Spleen (tissue), 7 donors: ENCODE measurements at regions not wholly inside any gene's neighbourhood (a gene's known extent, or its start where the extent isn't known, plus 50 kb on each side); places are given as distances from the start of the nearest gene placed in this dataset.

ENCODE experiments used
- CTCF ChIP-seq, 11 experiments: fragments of 200-600 bp in 7 of 11; fragments of 450-650 bp in 4 of 11; sonication (generic) in 4 of 11; IDR thresholded peaks in 8 of 11; conservative IDR thresholded peaks in 3 of 11; 1 replicate in 7 of 11; 2 replicates in 4 of 11; pipeline versions ENCODE4 v1.4.0 to v1.8.0; 2016 to 2021; ENCODE audit warnings: antibody characterized with exemption in 11 of 11, inconsistent platforms in 4 of 11, mild to moderate bottlenecking in 1 of 11
- POLR2A ChIP-seq, 3 donors: fragments of 450-650 bp; IDR thresholded peaks; one replicate each; pipeline ENCODE4 v1.5.1; 2017; ENCODE audit warnings: antibody characterized with exemption in 3 of 3, mild to moderate bottlenecking in 1 of 3
- POLR2AphosphoS5 ChIP-seq, 3 donors: sonication (generic); formaldehyde crosslinking; IDR thresholded peaks; one replicate each; pipeline ENCODE4 v1.5.1; 2017; ENCODE audit warnings: antibody characterized with exemption in 3 of 3
- donor health status: DM: no; HTN: no; CAD: no; lungs with moderate emphysema.
- donor health status: DM: no; HTN: no; CAD: no.
- donor health status: DM: no; HTN: no; CAD: no.

GRCh38 chr13:70723732-70724131, 615.5 kb upstream of the KLHL1 start:
- no peak for TF ChIP-seq CTCF (IDR thresholded peaks at IDR 0.05 in 8 of 11, conservative IDR thresholded peaks at IDR 0.05 in 3 of 11)
- TF ChIP-seq POLR2A (IDR thresholded peaks at IDR 0.05): no peak
- no peak for TF ChIP-seq POLR2AphosphoS5 (IDR thresholded peaks at IDR 0.05)
